Anterior cingulate cortex (tissue), 58 donors: ENCODE measurements at regions not wholly inside any gene's neighbourhood (a gene's known extent, or its start where the extent isn't known, plus 50 kb on each side); places are given as distances from the start of the nearest gene placed in this dataset.
"Not testable (repeated sequence)": the region's sequence is repeated elsewhere in the genome, so short reads cannot be mapped to it uniquely, and the experiment has no call there.

Source experiments
- DNase-seq, 58 donors: peaks; one replicate each; lab custom pipeline; 2025; lab: John Stamatoyannopoulos, UW

DNA sequence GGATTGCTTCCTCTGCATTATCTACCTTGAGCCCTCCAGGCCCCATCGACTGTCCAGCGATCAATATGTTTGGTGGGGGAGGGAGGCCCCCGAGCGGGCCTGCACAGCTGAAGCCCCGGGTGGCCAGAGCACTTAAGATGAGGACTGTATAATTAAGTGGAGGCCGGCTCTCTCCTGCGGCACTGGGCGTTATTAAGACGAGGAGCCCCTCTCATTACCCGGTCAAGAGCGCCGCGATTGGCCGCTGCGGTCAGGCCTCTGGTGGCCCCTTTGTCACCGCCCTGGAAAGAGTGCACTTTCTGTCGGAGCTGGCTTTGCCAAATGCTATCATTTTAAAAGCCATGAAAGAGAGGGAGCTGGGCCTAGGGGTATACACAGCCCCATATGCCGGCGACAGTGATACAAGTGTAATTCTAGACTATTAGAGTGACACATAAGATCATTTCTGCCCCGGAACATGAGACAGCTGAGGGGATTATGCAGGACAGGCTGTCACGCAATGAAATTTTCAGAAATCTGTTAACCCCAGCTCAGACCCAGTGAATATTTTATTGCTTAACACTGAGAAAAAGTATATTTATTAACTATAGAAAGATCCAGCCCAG, 106.3 kb upstream of the IRX1 start:
- DNase-seq, result no peak

DNA sequence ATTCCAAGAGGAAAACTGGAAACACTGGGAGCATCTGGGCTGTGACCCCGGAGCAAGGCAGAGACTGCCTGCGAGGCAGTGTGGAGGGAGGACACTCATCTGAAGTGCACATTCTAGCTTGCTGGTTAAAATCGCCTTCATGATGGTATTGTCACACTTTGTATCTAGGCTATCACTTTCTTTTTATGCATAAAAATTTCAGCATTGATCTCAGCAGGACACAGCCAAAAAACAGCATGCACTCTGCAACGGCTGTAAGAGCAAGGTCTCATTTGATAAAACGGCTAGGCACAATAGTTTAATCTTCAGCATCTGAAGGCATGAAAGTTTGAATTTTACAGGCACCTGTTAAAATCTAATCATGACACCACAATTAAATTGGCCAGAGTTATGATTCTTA, 110.8 kb upstream of the IRX1 start:
- DNase-seq, result no peak

DNA sequence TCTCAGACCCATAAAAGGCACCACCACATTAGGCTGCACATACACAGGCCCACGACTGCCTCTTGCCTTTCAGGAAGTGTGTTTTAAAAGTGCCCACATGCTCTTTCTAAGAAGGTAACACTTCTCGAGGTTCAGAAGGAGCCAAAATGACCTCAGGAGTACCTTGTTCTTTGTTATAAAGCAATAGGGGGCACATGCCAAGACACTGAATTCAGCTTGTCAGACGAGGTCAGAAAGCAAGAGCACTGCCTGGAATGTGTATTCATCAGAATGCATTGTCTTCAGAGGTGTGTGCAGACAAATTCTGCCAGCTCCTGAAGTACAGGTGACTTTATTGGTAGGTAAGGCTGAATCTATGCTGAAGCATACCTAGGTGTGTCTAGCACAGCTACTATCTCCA, 114.5 kb upstream of the IRX1 start:
- DNase-seq, result no peak

DNA sequence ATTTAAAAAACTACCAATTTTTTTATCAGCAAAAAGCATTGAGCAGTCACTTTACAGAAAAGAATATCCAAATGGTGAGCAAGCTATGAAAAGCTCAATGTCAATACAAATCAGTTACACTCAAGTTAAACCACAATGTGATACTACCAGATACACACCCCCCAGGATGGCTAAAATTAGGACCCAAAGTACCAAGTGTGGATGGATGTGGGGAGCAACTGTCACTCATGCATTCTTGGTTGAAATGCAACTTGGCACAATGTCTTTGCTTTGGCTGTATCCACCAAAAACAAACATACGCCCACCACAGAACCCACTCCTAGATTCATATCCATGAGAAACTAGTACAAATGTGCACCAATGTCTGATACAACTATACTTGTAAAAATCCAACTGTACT, 120.0 kb upstream of the IRX1 start:
- no peak for DNase-seq

DNA sequence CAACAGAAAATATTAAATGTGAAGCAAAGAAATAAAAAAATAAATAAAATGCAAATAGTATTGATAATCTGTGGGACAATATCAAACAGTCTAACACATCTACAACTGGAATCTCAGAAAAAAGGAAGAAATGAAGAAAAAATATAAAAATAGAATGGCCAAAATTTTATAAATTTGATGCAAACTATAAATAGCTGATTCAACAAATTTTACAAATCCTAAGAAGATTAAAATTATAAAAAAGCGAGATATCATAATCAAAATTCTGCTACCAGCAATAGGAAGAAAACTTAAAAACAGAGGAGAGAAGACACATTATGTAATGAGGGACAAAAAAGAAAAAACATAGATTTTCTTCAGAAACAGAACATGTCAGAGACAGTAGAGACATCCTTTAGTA, 129.2 kb upstream of the IRX1 start:
- DNase-seq, result no peak

DNA sequence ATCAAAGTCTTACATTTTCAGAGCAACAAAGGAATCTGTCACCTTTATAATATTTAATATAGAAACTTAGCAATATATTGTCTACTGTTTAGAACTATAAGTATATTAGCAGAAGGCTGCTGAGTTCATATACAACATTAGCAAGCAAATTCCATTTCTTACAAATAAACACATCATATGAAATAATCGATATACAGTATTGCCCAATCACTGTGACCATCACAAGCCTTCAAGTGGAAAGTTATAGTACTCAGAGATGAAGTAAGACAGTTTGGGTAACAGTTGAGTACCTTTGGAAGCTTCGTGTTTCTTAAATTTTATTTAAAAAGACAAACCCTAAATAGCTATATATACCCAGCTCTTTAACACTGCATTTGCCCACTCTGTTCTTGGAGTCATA, 135.2 kb upstream of the IRX1 start:
- no peak for DNase-seq

DNA sequence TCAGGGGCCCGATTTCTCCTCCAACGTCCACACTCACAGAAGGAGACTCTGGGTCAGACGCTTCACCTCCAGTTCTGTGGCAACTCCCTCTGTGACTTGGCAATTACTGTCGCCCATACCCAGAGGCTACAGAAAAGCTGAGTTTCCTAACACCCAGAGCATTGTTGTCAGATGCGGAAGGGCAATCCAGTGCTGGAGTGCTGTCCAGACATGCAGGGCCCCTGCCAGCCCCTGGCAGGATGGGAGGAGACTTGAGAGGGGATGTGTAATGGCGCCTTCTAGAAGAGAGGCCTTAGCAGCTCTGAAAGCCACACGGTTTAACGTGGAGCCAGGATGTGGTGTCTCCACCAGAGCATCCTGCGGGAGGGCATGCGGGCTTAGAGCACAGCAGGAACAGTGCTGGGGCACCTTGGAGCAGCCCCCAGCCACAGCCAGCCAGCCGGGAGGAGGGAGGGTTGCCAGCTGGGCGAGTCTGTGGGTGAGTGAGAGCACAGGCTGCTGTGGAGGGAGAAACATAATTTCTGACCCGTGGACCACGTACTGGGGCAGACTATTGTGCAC, 139.4 kb upstream of the IRX1 start:
- no peak for DNase-seq

DNA sequence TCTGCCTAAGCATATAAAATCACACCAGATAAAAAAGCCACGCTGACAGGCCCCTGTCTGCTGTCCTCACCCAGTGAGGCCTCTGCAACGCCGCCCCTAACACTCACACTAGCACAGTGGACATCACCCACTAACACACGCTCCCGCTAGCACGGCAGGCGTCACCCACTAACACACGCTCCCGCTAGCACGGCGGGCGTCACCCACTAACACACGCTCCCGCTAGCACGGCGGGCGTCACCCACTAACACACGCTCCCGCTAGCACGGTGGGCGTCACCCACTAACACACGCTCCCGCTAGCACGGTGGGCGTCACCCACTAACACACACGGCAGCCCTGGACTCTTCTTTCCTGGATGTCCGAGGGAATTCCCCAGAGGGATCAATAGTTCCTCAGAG, 141.6 kb upstream of the IRX1 start:
- DNase-seq, result not testable (repeated sequence)

DNA sequence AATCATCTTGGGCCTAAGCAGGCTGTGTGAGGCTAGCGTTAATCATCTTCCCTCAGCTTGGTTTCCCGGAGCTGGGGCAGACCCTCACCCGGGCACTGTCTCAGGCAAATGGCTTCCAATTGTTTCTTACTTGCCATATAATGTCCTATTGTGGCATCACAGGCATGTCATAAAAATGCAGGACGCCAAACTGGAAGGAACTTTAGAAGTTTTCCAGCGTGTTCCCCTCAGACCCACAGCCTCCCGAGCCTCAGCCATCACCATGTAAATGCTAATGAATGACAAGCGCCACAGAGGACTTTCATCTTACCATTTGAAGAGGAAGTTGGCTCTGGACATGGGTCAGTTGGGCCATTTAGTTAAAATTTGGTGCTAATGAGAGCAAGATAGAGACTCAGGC, 143.0 kb upstream of the IRX1 start:
- DNase-seq, result no peak

DNA sequence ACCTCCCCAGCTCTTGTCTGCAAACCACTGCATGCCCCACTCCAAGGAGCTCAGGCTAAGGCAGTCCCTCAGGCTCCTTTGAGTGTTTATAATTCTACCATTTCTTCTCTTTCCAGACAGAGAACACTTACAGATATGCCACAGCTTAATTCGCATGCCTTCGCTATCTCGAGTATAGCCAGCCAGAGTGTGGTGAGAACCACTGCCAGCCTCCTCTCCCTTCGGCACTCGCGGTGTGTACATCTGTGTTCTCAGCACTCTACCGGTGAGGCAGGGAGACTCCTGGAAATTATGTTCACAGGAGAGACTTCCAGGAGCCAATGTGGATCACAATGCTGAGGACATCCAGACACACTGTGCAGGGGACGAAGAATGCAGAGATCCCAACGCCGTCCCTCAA, 143.7 kb upstream of the IRX1 start:
- no peak for DNase-seq

DNA sequence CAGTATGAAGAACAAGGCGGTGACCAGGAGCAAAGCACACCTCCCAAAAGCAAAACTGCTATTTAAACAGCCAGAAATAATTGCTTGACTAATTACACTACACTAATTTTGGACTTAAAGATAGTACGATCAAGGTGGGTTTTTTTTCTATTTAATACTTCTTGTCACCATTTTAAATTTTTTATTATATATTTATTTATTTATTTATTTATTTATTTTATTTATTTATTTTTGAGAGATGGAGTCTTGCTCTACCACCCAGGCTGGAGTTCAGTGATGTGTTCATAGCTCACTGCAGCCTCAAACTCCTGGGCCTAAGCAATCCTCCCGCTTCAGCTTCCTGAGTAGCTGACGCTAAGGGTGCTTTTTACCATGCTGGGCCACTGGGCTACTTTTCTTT, 146.2 kb upstream of the IRX1 start:
- no peak for DNase-seq

DNA sequence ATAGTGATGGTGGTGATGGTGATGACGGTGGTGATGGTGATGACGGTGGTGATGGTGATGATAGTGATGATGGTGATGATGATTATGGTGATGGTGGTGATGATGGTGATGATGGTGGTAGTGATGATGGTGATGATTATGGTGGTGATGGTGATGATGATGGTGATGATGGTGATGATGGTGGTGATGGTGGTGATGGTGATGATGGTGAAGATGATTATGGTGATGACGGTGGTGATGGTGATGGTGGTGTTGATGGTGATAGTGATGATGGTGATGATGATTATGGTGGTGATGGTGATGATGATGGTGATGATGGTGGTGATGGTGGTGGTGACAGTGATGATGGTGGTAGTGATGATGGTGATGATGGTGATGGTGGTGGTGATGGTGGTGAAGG, 149.2 kb upstream of the IRX1 start:
- no peak for DNase-seq

DNA sequence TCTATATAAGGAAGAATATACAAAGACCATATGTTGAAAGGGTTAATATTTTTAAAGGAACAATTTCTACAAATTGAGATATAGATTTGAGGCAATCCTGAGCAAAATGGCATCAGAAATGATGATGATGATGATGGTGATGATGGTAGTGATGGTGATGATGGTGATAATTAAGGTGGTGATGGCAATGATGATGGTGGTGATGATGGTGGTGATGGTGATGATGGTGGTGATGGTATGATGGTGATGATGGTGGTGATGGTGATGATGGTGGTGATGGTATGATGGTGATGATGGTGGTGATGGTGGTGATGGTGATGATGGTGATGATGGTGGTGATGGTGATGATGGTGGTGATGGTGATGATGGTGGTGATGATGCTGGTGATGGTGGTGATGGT, 150.1 kb upstream of the IRX1 start:
- not testable (repeated sequence) for DNase-seq

DNA sequence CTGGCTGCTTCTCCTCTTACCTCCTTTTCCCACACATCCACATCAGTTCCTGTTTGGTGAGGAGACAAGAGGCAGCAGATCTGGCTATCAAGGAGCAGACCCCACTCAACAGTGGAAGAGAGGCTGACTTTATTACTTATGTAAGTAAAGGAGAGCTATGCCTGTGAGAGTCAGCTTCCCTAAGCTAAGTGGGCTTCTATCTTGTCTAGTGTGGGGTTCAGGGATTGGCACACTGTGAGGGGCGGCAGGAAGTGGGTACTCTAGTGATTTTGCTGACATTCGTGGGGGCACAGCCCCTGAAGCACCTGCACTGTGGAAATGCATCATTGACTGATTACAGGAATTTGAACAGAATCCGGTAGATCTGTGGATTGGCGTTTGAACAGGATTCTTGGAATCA, 163.5 kb upstream of the IRX1 start:
- DNase-seq, result no peak

DNA sequence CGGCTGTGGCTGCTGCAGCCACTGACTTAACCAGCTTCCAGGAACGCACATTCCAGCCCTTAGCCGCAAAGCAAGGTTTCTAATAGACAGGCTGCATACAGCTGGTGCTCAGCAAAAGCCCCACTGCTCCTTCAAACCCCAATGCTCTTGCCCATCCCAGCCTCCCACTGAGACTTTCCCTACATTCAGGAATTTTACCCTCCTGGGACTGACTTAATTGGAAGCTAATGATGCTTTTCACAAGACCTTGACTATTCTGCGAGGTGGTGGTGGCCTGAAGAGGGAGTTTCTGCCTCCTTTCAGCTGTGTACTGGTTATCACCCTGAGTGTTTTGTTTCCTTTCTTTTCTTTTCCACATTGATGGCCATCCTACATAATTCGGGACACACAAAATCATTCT, 164.9 kb upstream of the IRX1 start:
- DNase-seq, result no peak

DNA sequence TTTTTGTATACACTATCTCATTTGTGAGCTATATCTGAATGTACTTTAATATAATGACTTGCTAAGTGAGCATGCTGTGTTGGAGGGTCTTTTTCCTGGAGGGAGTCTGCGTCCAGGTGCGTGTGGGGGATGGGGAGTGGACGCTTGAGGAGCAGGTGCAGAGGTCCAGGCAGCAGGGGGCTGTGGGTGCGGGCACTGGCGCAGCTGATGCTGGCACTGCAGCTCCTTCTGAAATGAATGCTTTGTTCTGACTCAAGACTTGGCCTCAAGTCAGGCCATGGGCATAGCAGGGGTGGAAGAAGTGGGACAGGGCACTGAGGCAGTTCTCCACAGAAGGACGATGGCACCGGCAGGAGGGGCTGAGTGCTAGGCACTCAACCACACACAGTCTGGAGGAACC, 165.7 kb upstream of the IRX1 start:
- peak in 16 of 58 donors; percentile 1 to 43 (median 14) for DNase-seq

DNA sequence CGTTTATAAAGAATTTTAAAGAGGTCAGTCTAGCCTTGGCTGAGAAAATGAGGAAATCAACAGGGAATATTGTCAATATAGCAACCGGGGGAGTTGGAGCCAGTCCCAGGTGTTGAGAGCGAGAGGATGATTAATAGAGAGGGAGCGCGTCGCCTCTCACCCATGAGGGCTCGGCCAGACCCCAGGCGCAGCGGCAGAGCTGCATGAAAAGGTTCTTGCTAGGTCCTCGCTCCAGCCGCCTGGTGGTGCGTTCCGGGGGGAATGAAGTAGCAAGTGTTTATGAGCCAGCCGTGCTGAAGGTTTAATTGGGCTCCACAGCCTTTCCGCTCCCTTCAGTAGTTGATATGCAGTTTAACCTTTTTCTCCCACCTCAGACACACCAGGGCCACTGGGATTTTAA, 167.3 kb upstream of the IRX1 start:
- DNase-seq, result peak in 2 of 58 donors; percentile 1

DNA sequence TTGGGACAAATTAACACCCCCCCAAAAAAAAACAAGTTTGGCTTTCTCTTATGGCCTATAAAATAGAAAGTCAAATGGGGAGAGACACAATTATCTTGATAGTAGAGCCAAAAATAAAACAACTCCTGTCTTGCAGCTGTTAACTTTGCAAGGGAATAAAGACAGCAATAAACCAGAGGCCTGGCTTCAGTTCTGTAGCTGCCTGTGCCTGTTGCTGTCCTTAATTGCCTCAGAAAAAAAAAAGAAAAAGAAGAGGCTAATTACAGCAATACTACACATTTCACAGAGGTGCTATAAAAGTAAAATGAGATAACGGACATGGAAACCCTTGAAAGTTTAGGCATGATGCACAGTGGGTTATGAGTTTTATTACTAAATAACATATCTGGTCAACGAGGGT, 170.7 kb upstream of the IRX1 start:
- no peak for DNase-seq

DNA sequence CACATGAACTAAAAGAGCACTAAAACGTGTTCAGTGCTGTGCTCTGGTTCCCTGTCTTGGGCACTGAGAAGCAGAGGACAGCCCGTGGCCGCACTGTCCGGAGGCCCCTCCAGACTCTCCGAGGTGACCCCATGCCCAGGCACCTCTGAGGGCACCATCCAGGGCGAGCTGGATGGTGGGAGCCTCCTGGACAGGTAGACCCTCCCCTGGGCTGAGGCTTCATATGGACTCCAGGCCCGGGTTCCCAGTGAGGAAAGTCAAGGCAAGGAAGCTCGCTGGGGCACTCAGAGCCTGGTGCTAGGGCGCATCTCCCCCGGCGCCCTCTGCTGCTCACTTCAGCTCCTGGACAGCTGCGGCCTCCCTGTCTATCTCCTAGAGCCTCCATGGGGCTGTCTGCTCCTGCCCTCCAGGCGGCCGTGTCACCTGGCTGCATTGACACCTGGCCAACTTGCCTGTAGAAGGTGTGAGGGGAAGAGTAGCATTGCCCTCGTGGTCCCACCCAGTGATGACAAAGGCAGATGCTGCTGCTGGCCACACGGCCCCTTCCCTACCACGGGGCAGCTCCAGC, 178.2 kb upstream of the IRX1 start:
- DNase-seq, result no peak

DNA sequence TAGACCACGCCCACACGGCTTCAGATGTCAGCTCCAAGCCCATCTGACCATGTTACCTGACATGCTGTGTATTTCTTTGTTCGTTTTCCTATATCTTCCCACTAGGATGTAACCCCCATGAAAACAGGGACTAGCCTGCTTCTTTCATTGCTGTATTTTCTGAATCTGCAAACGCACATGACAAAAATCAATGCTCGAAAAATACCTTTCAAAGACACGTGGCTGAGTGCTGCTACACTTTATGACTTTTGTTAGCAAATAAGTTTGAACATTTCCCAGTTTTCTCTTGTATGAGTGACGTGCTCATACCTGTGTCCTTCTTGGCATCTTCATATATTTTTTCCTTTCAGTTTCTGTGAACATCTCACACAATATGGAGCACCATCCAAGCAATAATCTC, 181.3 kb upstream of the IRX1 start:
- DNase-seq, result no peak

DNA sequence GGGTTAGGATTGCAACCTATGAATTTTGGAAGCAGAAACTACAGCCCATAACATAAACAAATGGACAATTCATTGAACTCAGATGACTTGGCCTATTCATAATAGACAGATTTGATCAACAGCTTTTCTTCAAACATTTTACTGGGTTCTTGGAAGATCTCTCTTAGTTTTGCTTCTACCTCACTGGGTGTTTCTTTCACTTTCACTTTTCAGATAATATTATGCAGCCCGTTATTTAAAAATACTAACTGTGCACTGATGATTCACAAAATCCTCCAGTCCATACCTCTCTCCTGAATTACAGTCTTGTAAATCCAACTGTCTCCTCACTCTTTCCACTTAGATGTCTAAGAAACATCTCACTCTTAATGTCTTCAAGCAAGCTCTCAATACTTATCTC, 183.5 kb upstream of the IRX1 start:
- DNase-seq, result no peak

DNA sequence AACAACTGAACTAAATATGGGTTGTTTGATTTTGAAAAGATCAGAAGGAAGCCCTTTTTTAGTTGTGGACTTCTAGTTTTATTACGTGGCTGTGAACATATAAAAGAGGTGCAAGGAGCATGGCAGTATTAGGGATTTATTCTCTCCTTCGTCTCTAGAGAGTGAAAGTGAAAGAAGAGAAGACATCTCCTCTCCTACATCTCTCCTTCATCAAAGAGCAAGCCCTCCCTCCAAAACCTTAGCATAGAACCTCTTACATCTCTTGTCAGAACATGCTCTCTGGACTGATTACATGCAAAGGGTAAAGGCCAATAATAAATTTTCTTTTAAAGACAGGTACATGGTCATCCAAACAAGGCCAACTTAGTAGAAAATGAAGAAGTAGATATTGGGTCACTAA, 184.3 kb upstream of the IRX1 start:
- no peak for DNase-seq

DNA sequence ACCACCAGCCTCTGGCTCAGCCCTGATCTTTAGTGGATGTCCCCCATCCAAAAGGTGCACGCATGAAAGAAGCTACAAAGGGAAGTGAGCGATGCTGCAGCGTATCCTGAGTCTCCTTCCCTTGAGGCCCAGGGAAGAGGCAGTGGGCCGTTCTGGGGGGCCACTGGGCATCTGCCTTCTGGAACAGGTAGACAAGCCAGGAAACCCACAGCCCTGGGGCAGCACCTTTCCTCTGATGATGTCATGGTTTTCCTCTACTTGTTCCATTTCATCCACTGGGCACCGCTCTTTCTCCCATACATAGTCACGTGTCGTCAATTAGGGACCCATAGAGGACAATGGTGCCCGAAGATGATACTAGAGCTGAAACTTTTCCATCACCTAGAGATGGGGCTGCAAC, 194.0 kb upstream of the IRX1 start:
- no peak for DNase-seq
